ENCODE measurements at regions not wholly inside any gene's neighbourhood (a gene's known extent, or its start where the extent isn't known, plus 50 kb on each side); places are given as distances from the start of the nearest gene placed in this dataset.
"Not testable (repeated sequence)": the region's sequence is repeated elsewhere in the genome, so short reads cannot be mapped to it uniquely, and the experiment has no call there.

DNA sequence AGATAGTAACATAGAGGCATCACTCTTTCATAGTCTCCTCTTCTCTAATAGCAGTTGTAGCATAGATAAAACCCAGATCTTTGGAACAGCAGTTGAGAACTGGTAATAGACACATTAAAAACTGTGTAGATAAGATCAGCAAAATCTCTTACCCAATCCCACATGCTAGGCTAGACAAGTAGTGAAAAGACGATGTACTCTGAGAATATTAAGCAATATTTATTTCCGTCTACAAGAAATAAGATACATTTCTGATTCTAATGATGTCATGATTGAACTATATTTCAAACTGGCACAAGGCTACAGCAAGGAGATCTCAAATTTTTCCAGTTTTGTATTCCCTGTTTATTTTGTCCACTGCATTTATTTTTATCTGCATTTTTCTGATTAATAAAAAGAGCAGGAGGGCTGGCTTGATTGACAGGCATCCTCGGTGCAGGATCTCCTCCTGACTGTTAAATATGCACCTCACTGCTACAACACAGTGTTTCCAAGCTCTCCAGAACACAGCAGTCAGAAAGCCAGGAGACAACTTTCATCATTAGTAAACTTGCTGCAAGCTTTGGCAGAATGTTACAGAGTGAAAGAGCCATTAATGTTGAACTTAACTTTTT is 73.3 kb upstream of the ATIC start:
- WGBS, 2 donors (ENCODE audit: extremely low coverage in 2 of 2, insufficient read length in 2 of 2, insufficient replicate concordance in 1 of 2) = no CpG with 5 or more reads among the region's 3 CpGs
- Histone ChIP-seq H2AFZ (ENCODE audit: low read length) (no peak overlapping the region), H3K9me3 (replicated peaks in 1 of 2; ENCODE audit: control insufficient read depth in 2 of 2, insufficient read depth in 1 of 2, low read depth in 1 of 2, low read length in 2 of 2) (no peaks in the 10 kb centered on the region), H3K4me1 (ENCODE audit: control insufficient read depth in 2 of 2, insufficient read depth in 1 of 2, low read depth in 1 of 2, low read length in 2 of 2) (no peaks in the 10 kb centered on the region), H2BK120ac (ENCODE audit: low read depth, low read length) (no peak overlapping the region), H3K4me3 (ENCODE audit: low read length in 2 of 2) (no peak overlapping the region), H3K18ac (ENCODE audit: low read length) (no peak overlapping the region), H3K9ac (ENCODE audit: low read depth, low read length, poor library complexity) (no peak overlapping the region), H2BK5ac (ENCODE audit: low read length) (no peak overlapping the region), H3K27me3 (ENCODE audit: control insufficient read depth in 3 of 3, insufficient read depth in 3 of 3, low read depth in 1 of 3, low read length in 3 of 3) (no peaks in the 10 kb centered on the region), H3K4me2 (ENCODE audit: insufficient read depth, low read length, poor library complexity, severe bottlenecking) (no peak overlapping the region), H3K36me3 (replicated peaks in 1 of 2; ENCODE audit: control insufficient read depth in 2 of 2, insufficient read depth in 2 of 2, low read length in 2 of 2) (no peaks in the 10 kb centered on the region), H3K79me1 (ENCODE audit: low read depth, low read length) (no peaks in the 10 kb centered on the region), H2BK12ac (ENCODE audit: low read length) (no peak overlapping the region), H3K14ac (ENCODE audit: low read length) (no peak overlapping the region), H3K4ac (ENCODE audit: low read length) (no peak overlapping the region), H4K91ac (ENCODE audit: low read depth, low read length, poor library complexity) (no peak overlapping the region), H2AK5ac (ENCODE audit: low read depth, low read length) (no peak overlapping the region), H2BK15ac (ENCODE audit: low read length) (no peak overlapping the region), H4K8ac (ENCODE audit: low read depth, low read length) (no peak overlapping the region), H3K27ac (replicated peaks; ENCODE audit: low read length) (no peak overlapping the region), H3K23ac (ENCODE audit: low read depth, low read length, poor library complexity) (no peak overlapping the region)
- no peak for DNase-seq (ENCODE audit: low spot score)

DNA sequence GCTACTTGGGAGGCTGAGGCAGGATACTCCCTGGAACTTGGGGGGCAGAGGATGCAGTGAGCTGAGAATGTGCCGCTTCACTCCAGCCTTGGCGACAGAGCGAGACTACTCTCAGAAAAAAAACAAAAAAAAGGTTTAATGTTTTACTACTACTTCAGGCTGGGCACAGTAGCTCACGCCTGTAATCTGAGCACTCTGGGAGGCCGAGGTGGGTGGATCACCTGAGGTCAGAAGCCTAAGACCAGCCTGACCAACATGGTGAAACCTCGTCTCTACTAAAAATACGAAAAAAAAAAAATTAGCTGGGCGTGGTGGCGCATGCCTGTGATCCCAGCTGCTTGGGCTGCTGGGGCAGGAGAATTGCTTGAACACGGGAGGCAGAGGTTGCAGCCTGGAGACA is 75.7 kb upstream of the ATIC start:
- Histone ChIP-seq H2BK12ac (ENCODE audit: low read length) (no peak overlapping the region), H2BK120ac (ENCODE audit: low read depth, low read length) (no peak overlapping the region), H3K23ac (ENCODE audit: low read depth, low read length, poor library complexity) (no peak overlapping the region), H3K27ac (replicated peaks; ENCODE audit: low read length) (no peak overlapping the region), H3K9ac (ENCODE audit: low read depth, low read length, poor library complexity) (no peak overlapping the region), H4K91ac (ENCODE audit: low read depth, low read length, poor library complexity) (no peak overlapping the region), H2AK5ac (ENCODE audit: low read depth, low read length) (no peak overlapping the region), H3K9me3 (replicated peaks in 1 of 2; ENCODE audit: control insufficient read depth in 2 of 2, insufficient read depth in 1 of 2, low read depth in 1 of 2, low read length in 2 of 2) (no peaks in the 10 kb centered on the region), H3K4ac (ENCODE audit: low read length) (no peak overlapping the region), H2BK15ac (ENCODE audit: low read length) (no peak overlapping the region), H3K79me1 (ENCODE audit: low read depth, low read length) (no peaks in the 10 kb centered on the region), H3K18ac (ENCODE audit: low read length) (no peak overlapping the region), H3K4me2 (ENCODE audit: insufficient read depth, low read length, poor library complexity, severe bottlenecking) (no peak overlapping the region), H2AFZ (ENCODE audit: low read length) (no peak overlapping the region), H2BK5ac (ENCODE audit: low read length) (no peak overlapping the region), H3K4me1 (ENCODE audit: control insufficient read depth in 2 of 2, insufficient read depth in 1 of 2, low read depth in 1 of 2, low read length in 2 of 2) (no peaks in the 10 kb centered on the region), H3K36me3 (replicated peaks in 1 of 2; ENCODE audit: control insufficient read depth in 2 of 2, insufficient read depth in 2 of 2, low read length in 2 of 2) (no peaks in the 10 kb centered on the region), H3K4me3 (ENCODE audit: low read length in 2 of 2) (no peak overlapping the region), H3K14ac (ENCODE audit: low read length) (no peak overlapping the region), H3K27me3 (ENCODE audit: control insufficient read depth in 3 of 3, insufficient read depth in 3 of 3, low read depth in 1 of 3, low read length in 3 of 3) (no peaks in the 10 kb centered on the region), H4K8ac (ENCODE audit: low read depth, low read length) (no peak overlapping the region)
- WGBS, 2 donors (ENCODE audit: extremely low coverage in 2 of 2, insufficient read length in 2 of 2, insufficient replicate concordance in 1 of 2) = no CpG with 5 or more reads among the region's 10 CpGs
- DNase-seq (ENCODE audit: low spot score) = no peak

DNA sequence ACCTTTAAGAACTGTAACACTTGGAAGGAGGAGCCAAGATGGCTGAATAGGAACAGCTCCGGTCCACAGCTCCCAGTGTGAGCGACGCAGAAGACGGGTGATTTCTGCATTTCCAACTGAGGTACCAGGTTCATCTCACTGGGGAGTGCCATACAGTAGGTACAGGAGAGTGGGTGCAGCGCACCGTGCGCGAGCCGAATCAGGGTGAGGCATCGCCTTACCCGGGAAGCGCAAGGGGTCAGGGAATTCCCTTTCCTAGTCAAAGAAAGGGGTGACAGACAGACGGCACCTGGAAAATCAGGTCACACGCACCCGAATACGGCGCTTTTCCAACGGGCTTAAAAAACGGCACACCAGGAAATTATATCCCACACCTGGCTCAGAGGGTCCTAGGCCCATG is 81.8 kb upstream of the ABCA12 start:
- H3K36me3 ChIP-seq (replicated peaks in 1 of 2; ENCODE audit: control insufficient read depth in 2 of 2, insufficient read depth in 2 of 2, low read length in 2 of 2); H3K4me3 ChIP-seq (ENCODE audit: low read length in 2 of 2); DNase-seq (ENCODE audit: low spot score); H3K18ac ChIP-seq (ENCODE audit: low read length); H2BK120ac ChIP-seq (ENCODE audit: low read depth, low read length); H3K4me1 ChIP-seq (ENCODE audit: control insufficient read depth in 2 of 2, insufficient read depth in 1 of 2, low read depth in 1 of 2, low read length in 2 of 2); H3K27me3 ChIP-seq (ENCODE audit: control insufficient read depth in 3 of 3, insufficient read depth in 3 of 3, low read depth in 1 of 3, low read length in 3 of 3); H2BK15ac ChIP-seq (ENCODE audit: low read length); H2BK5ac ChIP-seq (ENCODE audit: low read length); H3K27ac ChIP-seq (replicated peaks; ENCODE audit: low read length); H2AFZ ChIP-seq (ENCODE audit: low read length); H3K4ac ChIP-seq (ENCODE audit: low read length); H3K23ac ChIP-seq (ENCODE audit: low read depth, low read length, poor library complexity); H3K9ac ChIP-seq (ENCODE audit: low read depth, low read length, poor library complexity); H3K4me2 ChIP-seq (ENCODE audit: insufficient read depth, low read length, poor library complexity, severe bottlenecking); H4K8ac ChIP-seq (ENCODE audit: low read depth, low read length); H3K79me1 ChIP-seq (ENCODE audit: low read depth, low read length); H3K14ac ChIP-seq (ENCODE audit: low read length); H2AK5ac ChIP-seq (ENCODE audit: low read depth, low read length); H3K9me3 ChIP-seq (replicated peaks in 1 of 2; ENCODE audit: control insufficient read depth in 2 of 2, insufficient read depth in 1 of 2, low read depth in 1 of 2, low read length in 2 of 2); H2BK12ac ChIP-seq (ENCODE audit: low read length); H4K91ac ChIP-seq (ENCODE audit: low read depth, low read length, poor library complexity): not testable (repeated sequence)
- no CpG with 5 or more reads among the region's 19 CpGs for WGBS, 2 donors (ENCODE audit: extremely low coverage in 2 of 2, insufficient read length in 2 of 2, insufficient replicate concordance in 1 of 2)

DNA sequence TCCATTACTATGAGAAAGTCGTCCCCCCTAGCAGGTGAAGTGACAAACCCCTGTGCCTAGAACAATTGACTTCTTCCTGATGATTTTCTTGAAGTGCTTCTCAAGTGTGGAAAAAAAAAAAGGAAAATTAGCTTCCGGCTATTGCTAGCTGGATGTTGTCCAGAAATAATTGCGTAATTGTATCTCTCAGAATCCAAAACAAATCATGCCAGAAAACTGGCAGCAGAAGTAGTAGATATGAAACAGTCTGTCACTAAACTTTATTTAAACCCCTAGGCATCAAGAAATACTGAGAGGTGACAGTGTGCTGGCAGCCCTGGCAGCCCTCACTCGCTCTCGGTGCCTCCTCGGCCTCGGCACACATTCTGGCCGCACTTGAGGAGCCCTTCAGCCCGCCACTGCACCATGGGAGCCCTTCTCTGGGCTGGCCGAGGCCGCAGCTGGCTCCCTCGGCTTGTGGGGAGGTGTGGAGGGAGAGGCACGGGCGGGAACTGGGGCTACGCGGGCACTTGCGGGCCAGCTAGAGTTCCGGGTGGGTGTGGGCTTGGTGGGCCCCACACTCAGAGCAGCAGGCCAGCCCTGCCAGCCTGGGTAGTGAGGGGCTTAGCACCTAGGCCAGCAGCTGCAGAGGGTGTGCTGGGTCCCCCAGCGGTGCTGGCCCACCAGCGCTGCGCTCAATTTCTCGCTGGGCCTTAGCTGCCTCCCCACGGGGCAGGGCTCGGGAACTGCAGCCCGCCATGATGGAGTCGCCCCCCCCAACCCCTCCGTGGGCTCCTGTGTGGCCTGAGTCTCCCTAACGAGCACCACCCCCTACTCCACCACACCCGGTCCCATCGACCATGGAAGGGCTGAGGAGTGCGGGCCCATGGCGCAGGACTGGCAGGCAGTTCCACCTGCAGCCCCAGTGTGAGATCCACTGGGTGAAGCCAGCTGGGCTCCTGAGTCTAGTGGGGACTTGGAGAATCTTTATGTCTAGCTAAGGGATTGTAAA is 80.5 kb upstream of the ABCA12 start:
- no CpG with 5 or more reads among the region's 32 CpGs for WGBS, 2 donors (ENCODE audit: extremely low coverage in 2 of 2, insufficient read length in 2 of 2, insufficient replicate concordance in 1 of 2)
- no peak for DNase-seq (ENCODE audit: low spot score)

More for the DNA sequence above, 80.5 kb upstream of the ABCA12 start:
- Histone ChIP-seq H3K14ac (ENCODE audit: low read length) (no peak overlapping the region), H2AK5ac (ENCODE audit: low read depth, low read length) (no peak overlapping the region), H3K9ac (ENCODE audit: low read depth, low read length, poor library complexity) (no peak overlapping the region), H3K9me3 (replicated peaks in 1 of 2; ENCODE audit: control insufficient read depth in 2 of 2, insufficient read depth in 1 of 2, low read depth in 1 of 2, low read length in 2 of 2) (no peaks in the 10 kb centered on the region), H2BK12ac (ENCODE audit: low read length) (no peak overlapping the region), H2BK120ac (ENCODE audit: low read depth, low read length) (no peak overlapping the region), H3K4me3 (ENCODE audit: low read length in 2 of 2) (no peak overlapping the region), H2BK15ac (ENCODE audit: low read length) (no peak overlapping the region), H3K4ac (ENCODE audit: low read length) (no peak overlapping the region), H3K23ac (ENCODE audit: low read depth, low read length, poor library complexity) (no peak overlapping the region), H3K36me3 (replicated peaks in 1 of 2; ENCODE audit: control insufficient read depth in 2 of 2, insufficient read depth in 2 of 2, low read length in 2 of 2) (no peaks in the 10 kb centered on the region), H3K4me2 (ENCODE audit: insufficient read depth, low read length, poor library complexity, severe bottlenecking) (no peak overlapping the region), H3K79me1 (ENCODE audit: low read depth, low read length) (no peaks in the 10 kb centered on the region), H3K18ac (ENCODE audit: low read length) (no peak overlapping the region), H3K27ac (replicated peaks; ENCODE audit: low read length) (no peak overlapping the region), H3K4me1 (ENCODE audit: control insufficient read depth in 2 of 2, insufficient read depth in 1 of 2, low read depth in 1 of 2, low read length in 2 of 2) (no peaks in the 10 kb centered on the region), H4K91ac (ENCODE audit: low read depth, low read length, poor library complexity) (no peak overlapping the region), H4K8ac (ENCODE audit: low read depth, low read length) (no peak overlapping the region), H2AFZ (ENCODE audit: low read length) (no peak overlapping the region), H3K27me3 (ENCODE audit: control insufficient read depth in 3 of 3, insufficient read depth in 3 of 3, low read depth in 1 of 3, low read length in 3 of 3) (no peaks in the 10 kb centered on the region), H2BK5ac (ENCODE audit: low read length) (no peak overlapping the region)

Data from neuronal stem cell (in vitro differentiated cells).